ENCODE measurements at regions not wholly inside any gene's neighbourhood (a gene's known extent, or its start where the extent isn't known, plus 50 kb on each side); places are given as distances from the start of the nearest gene placed in this dataset.

DNA sequence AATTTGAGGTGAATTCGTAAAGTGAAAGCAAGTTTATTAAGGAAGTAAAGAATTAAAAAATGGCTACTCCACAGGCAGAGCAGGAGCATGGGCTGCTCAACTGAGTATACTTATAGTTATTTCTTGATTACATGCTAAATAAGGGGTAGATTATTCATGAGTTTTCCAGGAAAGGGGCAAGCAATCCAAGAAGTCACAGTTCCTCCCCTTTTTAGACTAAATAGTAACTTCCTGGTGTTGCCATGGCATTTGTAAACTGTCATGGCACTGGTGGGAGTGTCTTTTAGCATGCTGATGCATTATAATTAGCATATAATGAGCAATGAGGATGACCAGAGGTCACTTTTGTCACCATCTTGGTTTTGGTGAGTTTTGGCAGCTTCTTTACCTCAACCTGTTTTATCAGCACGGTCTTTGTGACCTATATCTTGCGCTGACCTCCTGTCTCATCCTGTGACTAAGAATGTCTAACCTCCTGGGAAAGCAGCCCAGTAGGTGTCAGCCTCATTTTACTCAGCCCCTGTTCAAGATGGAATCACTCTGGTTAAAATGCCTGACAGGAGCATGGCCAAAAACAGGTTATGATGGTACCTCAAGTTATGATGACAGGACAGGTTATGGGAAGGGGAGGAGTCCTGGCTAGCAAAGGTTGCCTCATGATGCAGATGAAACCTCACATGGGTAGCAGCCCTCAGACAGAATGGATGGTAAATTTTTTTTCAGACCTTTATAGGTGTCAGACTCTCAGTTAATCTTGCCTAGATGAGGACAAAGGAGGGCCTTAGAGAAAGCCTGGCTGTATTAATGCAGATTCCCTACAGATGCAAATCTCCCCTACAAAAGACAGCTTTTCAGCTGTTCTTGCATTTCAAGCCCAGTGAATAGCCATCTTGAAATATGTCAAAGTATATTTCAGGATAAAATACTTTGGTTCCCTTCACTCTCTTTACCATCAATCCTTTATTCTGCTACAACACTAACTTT, 49.7 kb downstream of the SIPA1L2 start:
- no peak overlapping the region for H3K23ac ChIP-seq (ENCODE audit: insufficient read length, low read depth, low read length)
- no peak for DNase-seq
- H3K9me3 Mint-ChIP-seq = no peaks in the 10 kb centered on the region

More for the DNA sequence above, 49.7 kb downstream of the SIPA1L2 start:
- H3K14ac ChIP-seq (ENCODE audit: insufficient read depth, low read length) = no peak overlapping the region
- no peaks in the 10 kb centered on the region for H4K20me1 ChIP-seq (ENCODE audit: control insufficient read depth, insufficient read depth, insufficient read length)
- H3K4me2 ChIP-seq (ENCODE audit: insufficient read depth, insufficient read length, low read length) = no peak overlapping the region
- H3K23me2 ChIP-seq (ENCODE audit: insufficient read length, low read depth, low read length, poor library complexity, severe bottlenecking) = no peaks in the 10 kb centered on the region
- Mint-ChIP-seq H3K4me1 (peaks cover 53 to 57% of the 10 kb centered on the region in 2 experiments), H3K27ac (no peak overlapping the region; a peak in 1 of 7 replicates), H3K27me3 (ENCODE audit: low read depth) (no peaks in the 10 kb centered on the region), H3K36me3 (ENCODE audit: insufficient read depth in 1 of 3, low read depth in 3 of 3) (no peaks in the 10 kb centered on the region), H3K4me3 (no peak overlapping the region)
- H3K4me1 ChIP-seq (ENCODE audit: insufficient read depth, low read length) = peaks cover 6% of the 10 kb centered on the region; the same call in 1 of the 2 replicates
- no peak overlapping the region for H2BK15ac ChIP-seq (ENCODE audit: low read depth, low read length)
- no peak overlapping the region for H3T11ph ChIP-seq (ENCODE audit: low read length)
- H3K4ac ChIP-seq (ENCODE audit: low read depth, low read length) = no peak overlapping the region
- no peak overlapping the region for H4K8ac ChIP-seq (replicated peaks; ENCODE audit: insufficient read length, low read depth, low read length)
- H3K79me1 ChIP-seq (ENCODE audit: insufficient read depth, low read depth, low read length, poor library complexity, severe bottlenecking) = no peaks in the 10 kb centered on the region
- H4K5ac ChIP-seq (ENCODE audit: insufficient read length, low read depth, low read length) = no peak overlapping the region
- H3K56ac ChIP-seq (ENCODE audit: insufficient read length, low read depth, low read length) = no peak overlapping the region
- no peaks in the 10 kb centered on the region for H3K27me3 ChIP-seq (ENCODE audit: insufficient read depth, low read length)
- H2AK5ac ChIP-seq (ENCODE audit: insufficient read length, low read length) = no peak overlapping the region
- WGBS (ENCODE audit: extremely low coverage, insufficient read length, low lambda C conversion rate) = no CpG with 5 or more reads among the region's 3 CpGs
- H3K9me3 ChIP-seq (ENCODE audit: control insufficient read depth, low read depth, low read length) = no peaks in the 10 kb centered on the region
- H2AFZ ChIP-seq (ENCODE audit: low read length) = no peak overlapping the region
- peak overlapping the region; percentile 23 for H2BK120ac ChIP-seq (ENCODE audit: low read depth, low read length, poor library complexity, severe bottlenecking)
- no peak overlapping the region for H3K18ac ChIP-seq (ENCODE audit: insufficient read length, low read depth, low read length)
- H3K27ac ChIP-seq (ENCODE audit: insufficient read length, low read depth, low read length) = no peak overlapping the region
- no peak overlapping the region for H3K9ac ChIP-seq (ENCODE audit: extremely low read depth, insufficient read length, low read length)
- H2BK5ac ChIP-seq (ENCODE audit: insufficient read length, low read length) = no peak overlapping the region
- no peak overlapping the region for H2BK20ac ChIP-seq (ENCODE audit: low read depth, low read length, poor library complexity, severe bottlenecking)
- H4K91ac ChIP-seq (ENCODE audit: insufficient read length, low read depth, low read length) = no peak overlapping the region
- no peaks in the 10 kb centered on the region for H3K79me2 ChIP-seq (ENCODE audit: insufficient read depth, low read length)
- H2BK12ac ChIP-seq (ENCODE audit: insufficient read length, low read depth, low read length) = no peak overlapping the region
- TF ChIP-seq, protein P1, sequence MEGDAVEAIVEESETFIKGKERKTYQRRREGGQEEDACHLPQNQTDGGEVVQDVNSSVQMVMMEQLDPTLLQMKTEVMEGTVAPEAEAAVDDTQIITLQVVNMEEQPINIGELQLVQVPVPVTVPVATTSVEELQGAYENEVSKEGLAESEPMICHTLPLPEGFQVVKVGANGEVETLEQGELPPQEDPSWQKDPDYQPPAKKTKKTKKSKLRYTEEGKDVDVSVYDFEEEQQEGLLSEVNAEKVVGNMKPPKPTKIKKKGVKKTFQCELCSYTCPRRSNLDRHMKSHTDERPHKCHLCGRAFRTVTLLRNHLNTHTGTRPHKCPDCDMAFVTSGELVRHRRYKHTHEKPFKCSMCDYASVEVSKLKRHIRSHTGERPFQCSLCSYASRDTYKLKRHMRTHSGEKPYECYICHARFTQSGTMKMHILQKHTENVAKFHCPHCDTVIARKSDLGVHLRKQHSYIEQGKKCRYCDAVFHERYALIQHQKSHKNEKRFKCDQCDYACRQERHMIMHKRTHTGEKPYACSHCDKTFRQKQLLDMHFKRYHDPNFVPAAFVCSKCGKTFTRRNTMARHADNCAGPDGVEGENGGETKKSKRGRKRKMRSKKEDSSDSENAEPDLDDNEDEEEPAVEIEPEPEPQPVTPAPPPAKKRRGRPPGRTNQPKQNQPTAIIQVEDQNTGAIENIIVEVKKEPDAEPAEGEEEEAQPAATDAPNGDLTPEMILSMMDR (conservative IDR thresholded peaks at IDR 0.05) = no peak
